Right renal pelvis (tissue), 4 donors: ENCODE measurements at regions not wholly inside any gene's neighbourhood (a gene's known extent, or its start where the extent isn't known, plus 50 kb on each side); places are given as distances from the start of the nearest gene placed in this dataset.
A peak's percentile ranks its signal among the peaks of the same experiment; 100 is the strongest.
"Not testable (repeated sequence)": the region's sequence is repeated elsewhere in the genome, so short reads cannot be mapped to it uniquely, and the experiment has no call there.

Experiments
- DNase-seq, 4 donors: peaks; one replicate each; pipeline ENCODE4 v3.0.0-alpha.2; 2013; ENCODE audit warnings: low read depth in 4 of 4, low spot score in 3 of 4, missing footprints in 1 of 4

DNA sequence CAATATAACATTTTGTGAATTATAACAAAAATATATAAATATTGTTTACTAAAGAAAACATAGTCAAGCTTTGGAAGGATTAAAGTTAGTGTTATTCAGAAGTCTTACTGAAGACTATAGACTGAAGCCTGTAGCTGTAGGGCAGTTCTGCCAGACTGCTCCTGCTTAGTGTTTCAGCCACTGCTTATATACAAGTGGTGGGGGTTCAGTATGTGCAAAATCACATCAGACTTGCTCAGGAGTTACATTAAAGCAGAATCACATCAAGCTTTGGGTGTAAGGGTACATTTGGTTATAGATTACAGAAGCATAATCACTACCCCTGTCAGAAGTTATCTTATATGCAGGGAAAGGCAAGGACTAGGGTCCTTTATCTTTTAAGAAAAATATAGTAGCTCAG, 653.8 kb downstream of the ANKRD7 start:
- no peak for DNase-seq

DNA sequence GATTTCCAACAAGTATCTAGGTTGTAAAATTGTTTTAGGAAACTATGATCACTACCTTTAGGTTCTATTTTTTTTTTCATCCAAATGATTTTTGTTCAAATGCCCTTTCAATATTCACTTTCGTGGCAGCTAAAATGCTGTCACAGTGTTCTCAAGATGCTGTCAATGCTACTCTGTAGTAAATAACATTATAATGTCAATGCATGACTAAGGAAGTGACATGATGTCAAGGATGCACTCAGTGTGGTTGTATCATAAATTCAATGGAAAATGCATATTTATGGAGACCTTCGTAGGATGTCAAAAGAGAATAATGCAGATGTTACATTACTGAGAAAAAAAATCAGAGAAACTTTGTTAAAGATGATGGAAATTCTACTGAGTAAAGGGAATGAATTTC, 673.8 kb downstream of the ANKRD7 start:
- DNase-seq, result no peak

- DNase-seq, result no peak
Observed at GRCh38 chr7:118902600-118902999, 678.1 kb downstream of the ANKRD7 start.

GRCh38 chr7:118907911-118908527, 683.5 kb downstream of the ANKRD7 start:
- no peak for DNase-seq

- not testable (repeated sequence) for DNase-seq
Observed at GRCh38 chr7:118916120-118916519, 691.6 kb downstream of the ANKRD7 start.

DNA sequence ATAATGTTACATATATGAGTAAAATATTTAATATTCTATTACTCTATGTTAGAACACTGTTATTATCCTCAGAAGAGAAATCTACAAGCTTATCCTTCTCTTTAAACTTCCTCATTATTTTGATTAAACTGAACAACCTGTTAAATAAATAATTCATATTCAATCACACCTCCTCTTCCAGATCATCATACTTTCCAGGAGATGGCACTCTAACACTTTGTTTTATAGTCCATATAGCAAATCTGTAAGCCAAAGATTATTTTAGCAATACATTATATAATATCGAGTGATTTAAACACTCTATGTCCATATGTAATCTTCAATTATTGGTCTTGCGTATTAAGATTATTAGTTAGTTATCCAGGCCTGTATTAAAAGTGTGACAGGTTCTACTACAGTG, 694.1 kb downstream of the ANKRD7 start:
- DNase-seq, result peak in 1 of 4 donors; percentile 5

DNA sequence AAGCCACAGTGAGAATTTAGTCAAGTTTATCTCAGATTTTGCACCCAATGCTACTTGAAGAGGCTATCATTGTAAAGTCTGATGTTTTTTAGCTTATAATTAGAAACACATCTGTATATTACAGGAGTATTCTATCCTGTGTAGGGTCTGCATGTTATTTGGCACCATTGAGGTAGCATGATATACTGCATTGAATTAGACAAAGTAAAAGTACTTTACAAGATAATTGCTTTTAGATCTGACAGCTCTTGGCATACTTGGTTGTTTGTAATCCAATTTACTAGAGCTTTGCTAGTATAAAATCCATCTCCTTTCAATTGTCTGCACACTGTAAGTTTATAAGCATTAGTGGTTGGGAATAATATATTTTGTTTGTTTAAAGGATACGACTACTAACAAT, 714.3 kb downstream of the ANKRD7 start:
- no peak for DNase-seq

GRCh38 chr7:118944271-118944670, 719.8 kb downstream of the ANKRD7 start:
- DNase-seq, result no peak

- DNase-seq, result no peak
Observed at GRCh38 chr7:118945911-118946682, 721.6 kb downstream of the ANKRD7 start.

DNA sequence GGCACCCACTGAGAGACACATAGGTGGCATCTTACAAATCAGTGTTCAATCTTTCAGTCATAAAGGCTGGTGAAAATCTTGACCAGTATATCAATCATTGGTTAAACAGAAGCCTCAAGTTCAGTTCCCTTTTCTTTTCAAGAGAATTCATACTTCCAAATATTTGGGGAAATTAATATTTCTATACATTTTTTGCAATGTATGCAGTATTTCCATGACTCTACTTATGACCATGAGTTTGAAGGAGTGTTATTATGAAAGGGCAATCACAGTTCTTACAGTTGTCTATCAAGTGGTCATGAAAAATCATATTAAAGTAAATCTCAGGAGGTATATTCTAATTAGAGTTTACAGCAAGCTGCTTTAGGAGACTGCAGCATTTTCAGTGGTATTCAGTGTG, 724.0 kb downstream of the ANKRD7 start:
- DNase-seq, result no peak

- no peak for DNase-seq
Observed at GRCh38 chr7:118949031-118949430, 724.5 kb downstream of the ANKRD7 start.

- DNase-seq, result not testable (repeated sequence)
Observed at GRCh38 chr7:118956285-118956684, 731.8 kb downstream of the ANKRD7 start.

- DNase-seq, result no peak
Observed at GRCh38 chr7:118969370-118969769, 744.9 kb downstream of the ANKRD7 start.

- no peak for DNase-seq
Observed at GRCh38 chr7:118971706-118972105, 747.2 kb downstream of the ANKRD7 start.

- no peak for DNase-seq
Observed at GRCh38 chr7:118974836-118975235, 750.3 kb downstream of the ANKRD7 start.

DNA sequence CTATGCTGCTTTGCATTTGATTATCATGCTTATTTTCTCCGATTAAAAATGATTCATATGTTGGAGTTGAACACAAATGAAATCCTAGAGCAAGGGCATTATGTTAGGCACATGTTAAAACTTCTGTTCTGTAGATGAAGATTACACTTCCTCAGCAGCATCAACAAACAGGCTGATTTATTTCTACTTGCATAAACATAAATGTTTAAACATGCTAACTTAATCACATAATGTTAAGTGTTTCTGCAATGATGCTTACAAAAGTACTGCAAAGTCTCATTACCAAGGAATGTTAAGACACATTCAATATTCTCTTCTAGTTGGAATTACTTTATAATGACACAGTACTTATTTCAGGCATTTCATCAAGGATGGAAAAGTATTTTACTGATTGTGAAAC, 770.8 kb downstream of the ANKRD7 start:
- no peak for DNase-seq

DNA sequence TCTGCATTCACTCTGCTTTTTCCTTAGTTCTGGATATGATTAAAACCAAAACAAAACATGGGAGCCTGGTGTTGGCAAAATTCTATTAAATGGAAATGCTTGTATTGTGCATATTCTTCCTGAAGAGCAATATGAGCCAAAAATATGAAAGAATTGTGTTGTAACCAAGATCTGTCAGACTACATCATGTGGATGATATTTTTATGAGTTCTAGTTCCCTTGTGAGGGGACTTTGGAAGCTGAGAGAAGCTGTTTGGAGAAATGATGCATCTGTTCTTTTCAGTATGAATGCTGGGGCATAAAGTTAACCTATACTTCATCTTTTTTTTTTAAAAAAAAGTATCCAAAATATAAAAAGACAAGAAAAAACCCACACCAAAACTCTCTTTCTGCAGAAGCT, 782.7 kb downstream of the ANKRD7 start:
- no peak for DNase-seq

DNA sequence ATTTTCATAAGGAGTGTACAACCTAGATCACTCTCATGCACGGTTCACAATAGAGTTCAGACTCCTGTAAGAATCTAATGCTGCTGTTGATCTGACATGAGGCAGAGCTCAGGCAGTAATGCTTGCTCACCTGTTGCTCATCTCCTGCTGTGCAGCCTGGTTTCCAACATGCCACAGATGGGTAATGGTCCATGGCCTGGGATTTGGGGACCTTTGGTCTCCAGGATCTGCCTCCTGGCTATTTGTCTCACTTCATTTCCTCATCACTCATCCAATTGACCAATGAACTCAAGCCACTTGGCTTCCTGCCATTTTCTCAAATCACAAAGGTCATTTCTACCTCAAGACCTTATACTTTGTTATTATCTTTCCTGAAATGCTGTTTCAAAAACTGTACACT, 786.1 kb downstream of the ANKRD7 start:
- no peak for DNase-seq

DNA sequence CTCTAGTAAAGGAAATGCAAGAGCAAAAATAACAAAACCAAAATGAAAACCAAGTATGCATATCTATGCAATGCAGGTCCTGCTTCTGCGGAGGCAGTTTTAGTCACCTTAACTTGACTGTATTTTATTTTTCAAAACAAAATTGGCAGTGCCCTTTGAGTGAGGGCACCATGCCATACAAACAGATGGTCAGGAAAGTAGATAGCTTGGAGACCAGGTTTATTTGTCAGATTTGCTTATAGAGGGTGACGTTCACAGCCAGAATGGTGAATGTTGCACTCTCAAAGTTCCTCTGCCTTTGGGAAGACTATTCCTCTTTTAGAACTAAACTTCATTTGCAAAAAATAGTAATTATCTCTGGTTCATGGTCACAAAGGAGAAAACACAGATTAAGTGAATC, 801.9 kb downstream of the ANKRD7 start:
- no peak for DNase-seq

GRCh38 chr7:119028736-119029135, 804.2 kb downstream of the ANKRD7 start:
- no peak for DNase-seq

GRCh38 chr7:119032136-119032535, 807.6 kb downstream of the ANKRD7 start:
- DNase-seq, result not testable (repeated sequence)

DNA sequence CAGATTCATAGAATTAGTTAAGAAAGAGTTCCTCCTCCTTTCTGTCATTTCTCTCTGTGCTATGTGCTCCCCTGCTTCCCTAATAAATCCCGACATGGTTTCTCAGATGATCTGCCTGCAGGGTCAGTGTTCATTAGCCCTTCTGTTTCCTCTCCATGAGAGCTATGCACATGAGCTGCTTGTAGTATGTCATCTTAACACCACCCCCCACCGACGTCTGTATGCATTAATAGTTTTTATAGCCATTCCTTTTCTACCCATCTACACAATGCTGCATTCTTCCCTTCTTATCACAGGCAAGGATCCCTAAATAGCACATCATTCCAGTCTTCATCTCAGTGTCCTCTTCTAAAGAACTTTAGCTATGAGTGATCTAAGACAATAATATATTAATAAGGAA, 809.1 kb downstream of the ANKRD7 start:
- no peak for DNase-seq
